IPS-20b (cell line): ENCODE measurements at regions not wholly inside any gene's neighbourhood (a gene's known extent, or its start where the extent isn't known, plus 50 kb on each side); places are given as distances from the start of the nearest gene placed in this dataset.

ENCODE experiments used
- H3K27ac ChIP-seq: one replicate; pipeline ENCODE4 v1.5.1; 2013; ENCODE audit warnings: low read length
- H3K27me3 ChIP-seq: 2 replicates; pipeline ENCODE4 v1.6.1; 2013; ENCODE audit warnings: mild to moderate bottlenecking, low read length, inconsistent platforms; ENCODE audit not compliant: insufficient read depth
- H3K36me3 ChIP-seq: 2 replicates; pipeline ENCODE4 v1.6.1; 2013; ENCODE audit warnings: low read depth, mild to moderate bottlenecking, inconsistent platforms, low read length, moderate library complexity; ENCODE audit not compliant: insufficient read depth
- H3K4me1 ChIP-seq: 2 replicates; pipeline ENCODE4 v1.6.1; 2013; ENCODE audit warnings: mild to moderate bottlenecking, control low read depth, inconsistent platforms, low read length, moderate library complexity; ENCODE audit not compliant: insufficient read depth
- H3K4me3 ChIP-seq: 2 replicates; pipeline ENCODE4 v1.5.1; 2013; ENCODE audit warnings: mild to moderate bottlenecking, low read length, inconsistent platforms
- H3K9ac ChIP-seq: 2 replicates; pipeline ENCODE4 v1.6.1; 2013; ENCODE audit warnings: low read depth, mild to moderate bottlenecking, inconsistent platforms, low read length, moderate library complexity
- H3K9me3 ChIP-seq: 2 replicates; pipeline ENCODE4 v1.6.1; 2013; ENCODE audit warnings: mild to moderate bottlenecking, low read depth, low read length, inconsistent platforms; ENCODE audit not compliant: insufficient read depth

GRCh38 chr11:80327956-80328614 lies 887.3 kb upstream of the TENM4 start:
- no peaks in the 10 kb centered on the region; the same call in 1 of the 2 replicates for H3K27me3 ChIP-seq

GRCh38 chr11:80321786-80322185 lies 881.0 kb upstream of the TENM4 start:
- Histone ChIP-seq H3K4me1 (peaks cover 7% of the 10 kb centered on the region; the same call in 1 of the 2 replicates), H3K4me3 (no peak overlapping the region), H3K27me3 (no peaks in the 10 kb centered on the region; the same call in 1 of the 2 replicates), H3K9me3 (no peaks in the 10 kb centered on the region), H3K36me3 (no peaks in the 10 kb centered on the region), H3K9ac (no peak overlapping the region), H3K27ac (no peak overlapping the region)

More at GRCh38 chr11:80327956-80328614, 887.3 kb upstream of the TENM4 start:
- Histone ChIP-seq H3K36me3 (no peaks in the 10 kb centered on the region), H3K4me3 (peak overlapping the region; percentile 21; the same call in 1 of the 2 replicates), H3K4me1 (peaks cover 15% of the 10 kb centered on the region), H3K9me3 (no peaks in the 10 kb centered on the region), H3K27ac (no peak overlapping the region), H3K9ac (no peak overlapping the region)

- Histone ChIP-seq H3K27ac (no peak overlapping the region), H3K9ac (no peak overlapping the region), H3K9me3 (no peaks in the 10 kb centered on the region), H3K36me3 (no peaks in the 10 kb centered on the region), H3K4me1 (peaks cover 7% of the 10 kb centered on the region; the same call in 1 of the 2 replicates), H3K27me3 (no peaks in the 10 kb centered on the region; the same call in 1 of the 2 replicates), H3K4me3 (peak overlapping the region; percentile 22; the same call in 1 of the 2 replicates)
These were observed 879.9 kb upstream of the TENM4 start for GRCh38 chr11:80320765-80321164.

GRCh38 chr11:80320226-80320625 lies 879.4 kb upstream of the TENM4 start:
- Histone ChIP-seq H3K4me3 (peak overlapping the region; percentile 22; the same call in 1 of the 2 replicates), H3K27ac (no peak overlapping the region), H3K4me1 (peaks cover 7% of the 10 kb centered on the region; the same call in 1 of the 2 replicates), H3K9me3 (no peaks in the 10 kb centered on the region), H3K27me3 (no peaks in the 10 kb centered on the region), H3K9ac (no peak overlapping the region), H3K36me3 (no peaks in the 10 kb centered on the region)

GRCh38 chr11:80317612-80318011 lies 876.8 kb upstream of the TENM4 start:
- Histone ChIP-seq H3K27me3 (no peaks in the 10 kb centered on the region), H3K9ac (no peak overlapping the region), H3K9me3 (no peaks in the 10 kb centered on the region), H3K27ac (no peak overlapping the region), H3K4me3 (no peak overlapping the region), H3K4me1 (peaks cover 7% of the 10 kb centered on the region; the same call in 1 of the 2 replicates), H3K36me3 (no peaks in the 10 kb centered on the region)

- Histone ChIP-seq H3K36me3 (no peaks in the 10 kb centered on the region), H3K9me3 (no peaks in the 10 kb centered on the region), H3K9ac (no peak overlapping the region), H3K4me1 (peaks cover 4% of the 10 kb centered on the region; the same call in 1 of the 2 replicates), H3K27me3 (no peaks in the 10 kb centered on the region), H3K27ac (no peak overlapping the region), H3K4me3 (no peak overlapping the region)
These were observed 874.4 kb upstream of the TENM4 start for GRCh38 chr11:80315200-80315599.

GRCh38 chr11:80309301-80309700 lies 868.5 kb upstream of the TENM4 start:
- no peaks in the 10 kb centered on the region for H3K36me3 ChIP-seq
- H3K4me3 ChIP-seq, result no peak overlapping the region
- H3K4me1 ChIP-seq, result no peaks in the 10 kb centered on the region
- no peaks in the 10 kb centered on the region for H3K27me3 ChIP-seq
- H3K9me3 ChIP-seq, result peaks cover 11% of the 10 kb centered on the region; the same call in 1 of the 2 replicates
- no peak overlapping the region for H3K27ac ChIP-seq
- no peak overlapping the region for H3K9ac ChIP-seq

GRCh38 chr11:80307676-80308075 lies 866.8 kb upstream of the TENM4 start:
- no peaks in the 10 kb centered on the region for H3K36me3 ChIP-seq
- no peaks in the 10 kb centered on the region for H3K4me1 ChIP-seq
- H3K4me3 ChIP-seq, result no peak overlapping the region
- no peaks in the 10 kb centered on the region for H3K27me3 ChIP-seq
- no peak overlapping the region for H3K9ac ChIP-seq
- H3K9me3 ChIP-seq, result peaks cover 27% of the 10 kb centered on the region
- H3K27ac ChIP-seq, result no peak overlapping the region

- H3K9ac ChIP-seq, result no peak overlapping the region
- H3K27ac ChIP-seq, result no peak overlapping the region
- H3K9me3 ChIP-seq, result peaks cover 9% of the 10 kb centered on the region
- no peaks in the 10 kb centered on the region for H3K4me1 ChIP-seq
- no peaks in the 10 kb centered on the region for H3K27me3 ChIP-seq
- no peak overlapping the region for H3K4me3 ChIP-seq
- no peaks in the 10 kb centered on the region for H3K36me3 ChIP-seq
These were observed 857.2 kb upstream of the TENM4 start for GRCh38 chr11:80297858-80298632.

GRCh38 chr11:80293293-80293692 lies 852.5 kb upstream of the TENM4 start:
- Histone ChIP-seq H3K4me1 (no peaks in the 10 kb centered on the region), H3K4me3 (no peak overlapping the region), H3K27me3 (no peaks in the 10 kb centered on the region), H3K36me3 (no peaks in the 10 kb centered on the region), H3K9me3 (no peaks in the 10 kb centered on the region), H3K27ac (no peak overlapping the region), H3K9ac (no peak overlapping the region)

GRCh38 chr11:80284946-80285785 lies 844.3 kb upstream of the TENM4 start:
- H3K27ac ChIP-seq, result no peak overlapping the region
- H3K4me1 ChIP-seq, result peaks cover 6% of the 10 kb centered on the region; the same call in 1 of the 2 replicates
- no peaks in the 10 kb centered on the region for H3K27me3 ChIP-seq
- H3K36me3 ChIP-seq, result no peaks in the 10 kb centered on the region
- H3K9me3 ChIP-seq, result no peaks in the 10 kb centered on the region
- no peak overlapping the region for H3K9ac ChIP-seq
- H3K4me3 ChIP-seq, result no peak overlapping the region
